ENCODE measurements at regions not wholly inside any gene's neighbourhood (a gene's known extent, or its start where the extent isn't known, plus 50 kb on each side); places are given as distances from the start of the nearest gene placed in this dataset.

- no peaks in the 10 kb centered on the region for H3K4me1 Mint-ChIP-seq
- no peaks in the 10 kb centered on the region for H3K27me3 Mint-ChIP-seq
- CTCF ChIA-PET = interaction anchor here (0.9 kb wide), 1 partner anchor 10 kb away, joined by 3 read pairs; no protein-coding TSS in a partner anchor
- intact Hi-C loops (cut with DNase I, micrococcal nuclease) = no loop called here
- H3K9me3 Mint-ChIP-seq (ENCODE audit: low read depth) = peaks cover 20% of the 10 kb centered on the region
- POLR2A ChIA-PET = no interaction called here
- H3K4me3 Mint-ChIP-seq = no peak overlapping the region
- ATAC-seq = no peak
- no peak for DNase-seq
- H3K36me3 Mint-ChIP-seq (ENCODE audit: low read depth) = no peaks in the 10 kb centered on the region
- H3K27ac Mint-ChIP-seq = no peak overlapping the region
Measured at GRCh38 chr10:44704616-44705015, 206.5 kb upstream of the TMEM72 start.

GRCh38 chr10:44706745-44707144, 204.4 kb upstream of the TMEM72 start:
- peaks cover 16% of the 10 kb centered on the region for H3K9me3 Mint-ChIP-seq (ENCODE audit: low read depth)
- H3K4me1 Mint-ChIP-seq = no peaks in the 10 kb centered on the region
- no peak for DNase-seq
- H3K27ac Mint-ChIP-seq = no peak overlapping the region
- POLR2A ChIA-PET = no interaction called here
- CTCF ChIA-PET = no interaction called here
- H3K36me3 Mint-ChIP-seq (ENCODE audit: low read depth) = no peaks in the 10 kb centered on the region
- H3K4me3 Mint-ChIP-seq = no peak overlapping the region
- no peaks in the 10 kb centered on the region for H3K27me3 Mint-ChIP-seq
- intact Hi-C loops (cut with DNase I, micrococcal nuclease) = no loop called here
- ATAC-seq = no peak

- ATAC-seq (no peak), DNase-seq (no peak)
- POLR2A ChIA-PET = no interaction called here
- CTCF ChIA-PET = no interaction called here
- Mint-ChIP-seq H3K4me1 (no peaks in the 10 kb centered on the region), H3K9me3 (ENCODE audit: low read depth) (no peaks in the 10 kb centered on the region), H3K36me3 (ENCODE audit: low read depth) (no peaks in the 10 kb centered on the region), H3K4me3 (no peak overlapping the region), H3K27me3 (no peaks in the 10 kb centered on the region), H3K27ac (no peak overlapping the region)
- intact Hi-C loops (cut with DNase I, micrococcal nuclease) = no loop called here
Measured at GRCh38 chr10:44713307-44713706, 197.8 kb upstream of the TMEM72 start.

- H3K4me1 Mint-ChIP-seq = no peaks in the 10 kb centered on the region
- no peaks in the 10 kb centered on the region for H3K27me3 Mint-ChIP-seq
- H3K4me3 Mint-ChIP-seq = no peak overlapping the region
Measured at GRCh38 chr10:44714451-44714850, 196.7 kb upstream of the TMEM72 start.

GRCh38 chr10:44715136-44715535, 196.0 kb upstream of the TMEM72 start:
- Mint-ChIP-seq H3K4me1 (no peaks in the 10 kb centered on the region), H3K27me3 (no peaks in the 10 kb centered on the region), H3K27ac (no peak overlapping the region), H3K9me3 (ENCODE audit: low read depth) (no peaks in the 10 kb centered on the region), H3K36me3 (ENCODE audit: low read depth) (no peaks in the 10 kb centered on the region), H3K4me3 (no peak overlapping the region)
- ATAC-seq = no peak
- DNase-seq = no peak
- POLR2A ChIA-PET = no interaction called here
- intact Hi-C loops (cut with DNase I, micrococcal nuclease) = no loop called here
- CTCF ChIA-PET = no interaction called here

More at GRCh38 chr10:44714451-44714850, 196.7 kb upstream of the TMEM72 start:
- no peaks in the 10 kb centered on the region for H3K36me3 Mint-ChIP-seq (ENCODE audit: low read depth)
- DNase-seq = no peak
- POLR2A ChIA-PET = no interaction called here
- H3K27ac Mint-ChIP-seq = no peak overlapping the region
- intact Hi-C loops (cut with DNase I, micrococcal nuclease) = no loop called here
- CTCF ChIA-PET = no interaction called here
- no peak for ATAC-seq
- no peaks in the 10 kb centered on the region for H3K9me3 Mint-ChIP-seq (ENCODE audit: low read depth)

GRCh38 chr10:44716470-44717015, 194.6 kb upstream of the TMEM72 start:
- DNase-seq (no peak), ATAC-seq (no peak)
- Mint-ChIP-seq H3K27me3 (no peaks in the 10 kb centered on the region), H3K36me3 (ENCODE audit: low read depth) (no peaks in the 10 kb centered on the region), H3K4me1 (no peaks in the 10 kb centered on the region), H3K9me3 (ENCODE audit: low read depth) (no peaks in the 10 kb centered on the region), H3K27ac (no peak overlapping the region), H3K4me3 (no peak overlapping the region)
- POLR2A ChIA-PET = no interaction called here
- intact Hi-C loops (cut with DNase I, micrococcal nuclease) = no loop called here
- CTCF ChIA-PET = no interaction called here

- Mint-ChIP-seq H3K27ac (no peak overlapping the region), H3K4me3 (no peak overlapping the region), H3K9me3 (ENCODE audit: low read depth) (no peaks in the 10 kb centered on the region), H3K36me3 (ENCODE audit: low read depth) (no peaks in the 10 kb centered on the region), H3K27me3 (no peaks in the 10 kb centered on the region), H3K4me1 (peaks cover 3% of the 10 kb centered on the region)
- ChIA-PET CTCF (no interaction called here), POLR2A (no interaction called here)
- ATAC-seq = no peak
- intact Hi-C loops (cut with DNase I, micrococcal nuclease) = no loop called here
- DNase-seq = no peak
Measured at GRCh38 chr10:44723082-44723481, 188.1 kb upstream of the TMEM72 start.

GRCh38 chr10:44723619-44724325, 187.4 kb upstream of the TMEM72 start:
- ChIA-PET POLR2A (no interaction called here), CTCF (no interaction called here)
- ATAC-seq = no peak
- intact Hi-C loops (cut with DNase I, micrococcal nuclease) = no loop called here
- Mint-ChIP-seq H3K4me1 (peaks cover 3% of the 10 kb centered on the region), H3K36me3 (ENCODE audit: low read depth) (no peaks in the 10 kb centered on the region), H3K27me3 (no peaks in the 10 kb centered on the region), H3K9me3 (ENCODE audit: low read depth) (no peaks in the 10 kb centered on the region), H3K27ac (no peak overlapping the region), H3K4me3 (no peak overlapping the region)
- no peak for DNase-seq

GRCh38 chr10:44724415-44725174, 186.5 kb upstream of the TMEM72 start:
- H3K4me3 Mint-ChIP-seq = no peak overlapping the region
- peak; percentile 68 for ATAC-seq
- peaks cover 2% of the 10 kb centered on the region for H3K9me3 Mint-ChIP-seq (ENCODE audit: low read depth)
- no peaks in the 10 kb centered on the region for H3K36me3 Mint-ChIP-seq (ENCODE audit: low read depth)
- no peak overlapping the region for H3K27ac Mint-ChIP-seq
- no peaks in the 10 kb centered on the region for H3K27me3 Mint-ChIP-seq
- ChIA-PET POLR2A (no interaction called here), CTCF (no interaction called here)
- peaks cover 3% of the 10 kb centered on the region for H3K4me1 Mint-ChIP-seq
- intact Hi-C loops (cut with DNase I, micrococcal nuclease) = no loop called here
- no peak for DNase-seq

- Mint-ChIP-seq H3K36me3 (ENCODE audit: low read depth) (no peaks in the 10 kb centered on the region), H3K9me3 (ENCODE audit: low read depth) (peaks cover 3% of the 10 kb centered on the region), H3K27me3 (no peaks in the 10 kb centered on the region), H3K27ac (no peak overlapping the region), H3K4me1 (peaks cover 3% of the 10 kb centered on the region), H3K4me3 (no peak overlapping the region)
- ChIA-PET POLR2A (no interaction called here), CTCF (no interaction called here)
- ATAC-seq = no peak
- no peak for DNase-seq
- intact Hi-C loops (cut with DNase I, micrococcal nuclease) = no loop called here
Measured at GRCh38 chr10:44725404-44725803, 185.7 kb upstream of the TMEM72 start.

GRCh38 chr10:44731283-44731682, 179.9 kb upstream of the TMEM72 start:
- Mint-ChIP-seq H3K27ac (no peak overlapping the region), H3K4me3 (no peak overlapping the region), H3K36me3 (ENCODE audit: low read depth) (no peaks in the 10 kb centered on the region), H3K27me3 (no peaks in the 10 kb centered on the region), H3K9me3 (ENCODE audit: low read depth) (peaks cover 5% of the 10 kb centered on the region), H3K4me1 (no peaks in the 10 kb centered on the region)
- intact Hi-C loops (cut with DNase I, micrococcal nuclease) = no loop called here
- CTCF ChIA-PET = interaction anchor here (0.7 to 1.6 kb wide), 2 partner anchors 11 to 133 kb away, joined by 3 to 4 read pairs; no protein-coding TSS in a partner anchor
- ATAC-seq = no peak
- POLR2A ChIA-PET = interaction anchor here (0.6 kb wide), 1 partner anchor 56 kb away, joined by 3 read pairs; no protein-coding TSS in a partner anchor
- DNase-seq = no peak
